Fibroblast of pulmonary artery (primary cell): ENCODE measurements at regions not wholly inside any gene's neighbourhood (a gene's known extent, or its start where the extent isn't known, plus 50 kb on each side); places are given as distances from the start of the nearest gene placed in this dataset.

Experiments
- DNase-seq: peaks from one replicate; pipeline ENCODE4 v3.0.0-alpha.2; 2010; ENCODE audit warnings: low read depth
- H3K4me3 ChIP-seq: replicated peaks from 2 replicates; pipeline ENCODE4 v1.5.1; 2011; ENCODE audit warnings: low read depth, mild to moderate bottlenecking, control low read depth, low read length, moderate library complexity
- TF ChIP-seq, protein P1 (sequence below): IDR thresholded peaks from 2 replicates; pipeline ENCODE4 v1.5.1; 2011; ENCODE audit warnings: mild to moderate bottlenecking, control low read depth, low read length, inconsistent platforms; ENCODE audit errors: missing control alignments

DNA sequence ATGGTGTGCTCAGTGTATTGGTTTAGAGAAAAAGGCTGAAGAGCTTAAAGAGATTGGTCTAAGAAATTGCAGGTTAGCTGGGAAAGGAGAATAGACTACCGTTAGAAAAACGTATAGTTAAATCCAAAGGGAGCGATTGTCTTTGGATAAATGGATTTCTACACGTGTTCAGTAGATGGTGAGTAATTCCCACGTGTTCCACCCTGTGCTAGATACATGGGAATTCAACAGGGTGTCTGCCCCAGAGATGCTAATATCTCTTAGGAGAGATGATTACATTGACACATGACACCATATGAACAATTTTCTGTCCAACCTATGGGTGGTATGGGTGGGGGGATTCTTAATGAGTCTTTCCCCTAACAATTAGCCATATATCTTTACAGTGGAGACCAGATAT lies 99.8 kb downstream of the TDRD15 start:
- DNase-seq, result no peak
- TF ChIP-seq, protein P1, sequence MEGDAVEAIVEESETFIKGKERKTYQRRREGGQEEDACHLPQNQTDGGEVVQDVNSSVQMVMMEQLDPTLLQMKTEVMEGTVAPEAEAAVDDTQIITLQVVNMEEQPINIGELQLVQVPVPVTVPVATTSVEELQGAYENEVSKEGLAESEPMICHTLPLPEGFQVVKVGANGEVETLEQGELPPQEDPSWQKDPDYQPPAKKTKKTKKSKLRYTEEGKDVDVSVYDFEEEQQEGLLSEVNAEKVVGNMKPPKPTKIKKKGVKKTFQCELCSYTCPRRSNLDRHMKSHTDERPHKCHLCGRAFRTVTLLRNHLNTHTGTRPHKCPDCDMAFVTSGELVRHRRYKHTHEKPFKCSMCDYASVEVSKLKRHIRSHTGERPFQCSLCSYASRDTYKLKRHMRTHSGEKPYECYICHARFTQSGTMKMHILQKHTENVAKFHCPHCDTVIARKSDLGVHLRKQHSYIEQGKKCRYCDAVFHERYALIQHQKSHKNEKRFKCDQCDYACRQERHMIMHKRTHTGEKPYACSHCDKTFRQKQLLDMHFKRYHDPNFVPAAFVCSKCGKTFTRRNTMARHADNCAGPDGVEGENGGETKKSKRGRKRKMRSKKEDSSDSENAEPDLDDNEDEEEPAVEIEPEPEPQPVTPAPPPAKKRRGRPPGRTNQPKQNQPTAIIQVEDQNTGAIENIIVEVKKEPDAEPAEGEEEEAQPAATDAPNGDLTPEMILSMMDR, result no peak
- no peak overlapping the region for H3K4me3 ChIP-seq

- TF ChIP-seq, protein P1, result no peak
- H3K4me3 ChIP-seq, result no peak overlapping the region
- no peak for DNase-seq
Observed at GRCh38 chr2:21228041-21228895, 104.5 kb downstream of the TDRD15 start.

GRCh38 chr2:21229302-21229701 lies 105.5 kb downstream of the TDRD15 start:
- no peak overlapping the region for H3K4me3 ChIP-seq
- TF ChIP-seq, protein P1, result no peak
- DNase-seq, result no peak

- no peak for DNase-seq
- H3K4me3 ChIP-seq, result no peak overlapping the region
- TF ChIP-seq, protein P1, result no peak
Observed at GRCh38 chr2:21230140-21230539, 106.4 kb downstream of the TDRD15 start.

- TF ChIP-seq, protein P1, result no peak
- DNase-seq, result no peak
- H3K4me3 ChIP-seq, result no peak overlapping the region
Observed at GRCh38 chr2:21231985-21232384, 108.2 kb downstream of the TDRD15 start.

DNA sequence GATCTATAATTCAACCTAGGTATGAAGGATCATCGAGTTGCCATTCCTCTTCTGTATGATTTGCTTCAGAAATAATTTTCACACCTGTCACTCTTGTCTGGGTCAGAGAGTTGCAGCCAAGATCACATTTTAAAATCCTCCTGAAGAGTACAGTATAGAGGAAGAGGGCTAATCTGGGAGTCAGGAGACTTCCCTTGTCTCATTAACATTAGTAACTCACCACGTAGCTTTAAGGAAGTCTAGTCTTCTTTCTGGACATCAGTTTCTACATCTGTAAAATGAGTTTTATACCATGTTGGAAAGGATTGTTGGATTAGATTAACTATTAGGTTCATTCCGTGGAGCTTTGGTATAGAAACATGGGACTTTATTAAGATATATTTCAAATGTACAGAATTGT lies 109.4 kb downstream of the TDRD15 start:
- no peak for DNase-seq

More for the DNA sequence above, 109.4 kb downstream of the TDRD15 start:
- H3K4me3 ChIP-seq, result no peak overlapping the region
- TF ChIP-seq, protein P1, result no peak
